DND-41 (cell line): ENCODE measurements at regions not wholly inside any gene's neighbourhood (a gene's known extent, or its start where the extent isn't known, plus 50 kb on each side); places are given as distances from the start of the nearest gene placed in this dataset.

ENCODE experiments used
- ATAC-seq: fragments of 200-7000 bp; cut with Tn5 transposase; 3 replicates; pipeline ENCODE4 v1.9.1; 2021; ENCODE audit warnings: low read depth; ENCODE audit not compliant: insufficient read depth
- DNase-seq: peaks from one replicate; pipeline ENCODE4 v3.0.0-alpha.2; 2020
- H2AFZ ChIP-seq: 2 replicates; pipeline ENCODE4 v1.6.0; 2012; ENCODE audit warnings: low read depth, low read length
- H3K27ac ChIP-seq: 2 replicates; pipeline ENCODE4 v1.5.1; 2012; ENCODE audit warnings: low read length, inconsistent platforms
- H3K27me3 ChIP-seq: fragments of 200-600 bp; sonication (generic); 2 replicates; pipeline ENCODE4 v1.6.0; 2012; ENCODE audit warnings: low read length, mild to moderate bottlenecking, inconsistent platforms; ENCODE audit not compliant: insufficient read depth, poor library complexity
- H3K36me3 ChIP-seq: 2 replicates; pipeline ENCODE4 v1.5.1; 2012; ENCODE audit warnings: low read length, inconsistent platforms; ENCODE audit not compliant: insufficient read depth
- H3K4me1 ChIP-seq: 2 replicates; pipeline ENCODE4 v1.5.1; 2012; ENCODE audit warnings: mild to moderate bottlenecking, low read length; ENCODE audit not compliant: insufficient read depth
- H3K4me2 ChIP-seq: 2 replicates; pipeline ENCODE4 v1.6.0; 2012; ENCODE audit warnings: mild to moderate bottlenecking, moderate library complexity, low read length, inconsistent platforms; ENCODE audit not compliant: insufficient read depth
- H3K4me3 ChIP-seq, 2 experiments: fragments of 200-600 bp in 1 of 2; shearing (Covaris generic) in 1 of 2; 2 replicates each; pipeline ENCODE4 v1.5.1; 2012 to 2016; ENCODE audit warnings: inconsistent platforms in 2 of 2, low read length in 2 of 2, mild to moderate bottlenecking in 2 of 2, low read depth in 1 of 2, moderate library complexity in 1 of 2
- H3K79me2 ChIP-seq: 2 replicates; pipeline ENCODE4 v1.6.0; 2012; ENCODE audit warnings: low read length, inconsistent platforms; ENCODE audit not compliant: insufficient read depth
- H3K9ac ChIP-seq: 2 replicates; pipeline ENCODE4 v1.6.0; 2012; ENCODE audit warnings: low read depth, mild to moderate bottlenecking, inconsistent platforms, low read length, moderate library complexity
- H3K9me3 ChIP-seq: 2 replicates; pipeline ENCODE4 v1.5.1; 2012; ENCODE audit warnings: low read length, moderate library complexity, mild to moderate bottlenecking, inconsistent platforms; ENCODE audit not compliant: insufficient read depth, severe bottlenecking
- H4K20me1 ChIP-seq: 2 replicates; pipeline ENCODE4 v1.6.0; 2012; ENCODE audit warnings: low read length; ENCODE audit not compliant: insufficient read depth
- CTCF ChIP-seq: IDR thresholded peaks from 2 replicates; pipeline ENCODE4 v1.5.1; 2012; ENCODE audit warnings: borderline replicate concordance, low read length, moderate library complexity, mild to moderate bottlenecking; ENCODE audit not compliant: poor library complexity, severe bottlenecking; ENCODE audit errors: extremely low read depth
- EZH2 ChIP-seq: IDR thresholded peaks from 3 replicates; pipeline ENCODE4 v1.6.1; 2012; ENCODE audit warnings: borderline replicate concordance, low read depth, mild to moderate bottlenecking, moderate library complexity, low read length, inconsistent platforms; ENCODE audit not compliant: severe bottlenecking

GRCh38 chr22:48553119-48553518 is 1274.6 kb downstream of the BRD1 start:
- H3K4me1 ChIP-seq: no peaks in the 10 kb centered on the region
- no peak overlapping the region for H3K4me3 ChIP-seq
- H3K9ac ChIP-seq: no peak overlapping the region
- no peaks in the 10 kb centered on the region; the same call in 1 of the 2 replicates for H4K20me1 ChIP-seq
- TF ChIP-seq EZH2: no peak
- no peak for TF ChIP-seq CTCF
- no peak overlapping the region for H3K4me2 ChIP-seq
- H2AFZ ChIP-seq: no peak overlapping the region
- H3K9me3 ChIP-seq: no peaks in the 10 kb centered on the region
- no peaks in the 10 kb centered on the region for H3K79me2 ChIP-seq
- no peak for ATAC-seq
- no peaks in the 10 kb centered on the region for H3K36me3 ChIP-seq
- H3K27me3 ChIP-seq: no peaks in the 10 kb centered on the region
- DNase-seq: no peak
- no peak overlapping the region for H3K27ac ChIP-seq

DNA sequence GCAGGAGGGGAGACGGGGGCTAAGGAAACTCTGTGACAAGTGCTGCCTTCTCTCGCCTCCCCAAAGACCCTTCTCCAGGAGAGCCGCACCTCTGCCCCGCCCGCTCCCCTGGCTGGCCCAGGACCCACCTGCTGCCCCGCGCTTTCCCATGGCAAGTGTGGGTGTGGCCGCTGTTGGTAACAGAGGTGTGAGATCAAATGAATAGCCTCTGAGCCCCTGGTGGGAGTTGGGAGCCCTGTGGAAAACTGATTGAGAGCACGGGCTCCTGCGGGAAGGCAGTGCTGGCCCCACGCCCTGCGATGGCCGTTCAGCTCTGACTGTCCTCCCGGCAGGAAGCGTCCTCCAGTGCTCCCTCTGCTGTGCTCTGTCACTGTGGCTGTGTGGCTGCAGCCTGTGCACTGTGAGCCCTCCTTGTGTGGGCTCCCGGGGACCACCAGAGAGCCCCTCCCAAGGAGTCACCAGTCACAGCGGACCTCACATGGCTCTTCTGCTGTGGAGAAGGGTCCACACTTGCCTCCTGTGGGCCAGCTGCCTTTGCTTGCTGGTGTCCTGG is 1275.9 kb downstream of the BRD1 start:
- Histone ChIP-seq H3K4me3 (no peak overlapping the region), H3K79me2 (no peaks in the 10 kb centered on the region), H2AFZ (no peak overlapping the region), H3K36me3 (no peaks in the 10 kb centered on the region), H3K9me3 (no peaks in the 10 kb centered on the region), H3K4me2 (no peak overlapping the region), H3K9ac (no peak overlapping the region), H3K27ac (no peak overlapping the region), H4K20me1 (no peaks in the 10 kb centered on the region; the same call in 1 of the 2 replicates), H3K4me1 (no peaks in the 10 kb centered on the region), H3K27me3 (no peaks in the 10 kb centered on the region)
- no peak for ATAC-seq
- TF ChIP-seq EZH2: no peak
- no peak for TF ChIP-seq CTCF
- no peak for DNase-seq

- ATAC-seq: no peak
- no peak overlapping the region for H2AFZ ChIP-seq
- no peaks in the 10 kb centered on the region for H3K27me3 ChIP-seq
Observed at GRCh38 chr22:48551061-48551460, 1276.6 kb downstream of the BRD1 start.

More at GRCh38 chr22:48551061-48551460, 1276.6 kb downstream of the BRD1 start:
- H3K79me2 ChIP-seq: no peaks in the 10 kb centered on the region
- no peaks in the 10 kb centered on the region for H3K4me1 ChIP-seq
- TF ChIP-seq CTCF (no peak), EZH2 (no peak)
- no peak overlapping the region for H3K27ac ChIP-seq
- no peak for DNase-seq
- H3K9ac ChIP-seq: no peak overlapping the region
- H4K20me1 ChIP-seq: peaks cover 4% of the 10 kb centered on the region; the same call in 1 of the 2 replicates
- H3K9me3 ChIP-seq: no peaks in the 10 kb centered on the region
- no peak overlapping the region for H3K4me3 ChIP-seq
- no peaks in the 10 kb centered on the region for H3K36me3 ChIP-seq
- no peak overlapping the region for H3K4me2 ChIP-seq
